ENCODE measurements at regions not wholly inside any gene's neighbourhood (a gene's known extent, or its start where the extent isn't known, plus 50 kb on each side); places are given as distances from the start of the nearest gene placed in this dataset.

DNA sequence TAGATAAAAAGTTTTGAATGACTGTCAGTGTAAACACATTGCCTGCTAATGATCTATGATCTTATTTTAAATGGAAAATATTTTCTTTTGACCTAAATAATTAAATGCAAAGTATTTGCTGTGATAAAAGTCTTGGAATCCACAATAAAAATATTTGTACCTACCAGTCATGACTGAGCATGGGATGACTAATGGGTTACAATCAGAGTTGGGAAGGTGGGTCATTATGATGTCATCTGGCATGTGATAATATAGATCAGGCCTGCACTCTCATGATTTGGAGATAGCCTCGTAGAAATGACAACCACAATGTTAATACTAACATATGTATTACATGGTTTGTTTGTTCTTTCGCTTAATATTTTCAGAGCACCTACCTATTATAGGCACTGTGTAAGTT lies 848.8 kb upstream of the KLHL29 start:
- DNase-seq (ENCODE audit: low read depth in 2 of 2), result no peak
- Histone ChIP-seq H3K4me1 (ENCODE audit: control insufficient read depth, extremely low read depth, insufficient read depth, low read length) (no peaks in the 10 kb centered on the region), H3K27me3 (ENCODE audit: control insufficient read depth, insufficient read depth, low read length) (no peaks in the 10 kb centered on the region), H3K36me3 (ENCODE audit: control insufficient read depth, insufficient read depth, low read length) (no peaks in the 10 kb centered on the region), H3K79me2 (ENCODE audit: control insufficient read depth, insufficient read depth, low read length) (no peaks in the 10 kb centered on the region), H3K9ac (ENCODE audit: insufficient read depth, low read length) (no peak overlapping the region), H2AFZ (ENCODE audit: low read length) (no peak overlapping the region), H4K20me1 (ENCODE audit: control insufficient read depth, extremely low read depth, insufficient read depth, low read length) (no peaks in the 10 kb centered on the region), H3K4me2 (ENCODE audit: extremely low read depth, insufficient read depth, low read length) (no peak overlapping the region), H3K27ac (ENCODE audit: insufficient read depth, low read length) (no peak overlapping the region), H3K9me3 (ENCODE audit: control insufficient read depth, insufficient read depth, low read depth, low read length) (no peaks in the 10 kb centered on the region), H3K4me3 (replicated peaks in 1 of 4; ENCODE audit: control extremely low read depth in 1 of 4, insufficient read depth in 1 of 4, low read depth in 3 of 4, low read length in 4 of 4) (no peak overlapping the region)
- TF ChIP-seq, protein P1, sequence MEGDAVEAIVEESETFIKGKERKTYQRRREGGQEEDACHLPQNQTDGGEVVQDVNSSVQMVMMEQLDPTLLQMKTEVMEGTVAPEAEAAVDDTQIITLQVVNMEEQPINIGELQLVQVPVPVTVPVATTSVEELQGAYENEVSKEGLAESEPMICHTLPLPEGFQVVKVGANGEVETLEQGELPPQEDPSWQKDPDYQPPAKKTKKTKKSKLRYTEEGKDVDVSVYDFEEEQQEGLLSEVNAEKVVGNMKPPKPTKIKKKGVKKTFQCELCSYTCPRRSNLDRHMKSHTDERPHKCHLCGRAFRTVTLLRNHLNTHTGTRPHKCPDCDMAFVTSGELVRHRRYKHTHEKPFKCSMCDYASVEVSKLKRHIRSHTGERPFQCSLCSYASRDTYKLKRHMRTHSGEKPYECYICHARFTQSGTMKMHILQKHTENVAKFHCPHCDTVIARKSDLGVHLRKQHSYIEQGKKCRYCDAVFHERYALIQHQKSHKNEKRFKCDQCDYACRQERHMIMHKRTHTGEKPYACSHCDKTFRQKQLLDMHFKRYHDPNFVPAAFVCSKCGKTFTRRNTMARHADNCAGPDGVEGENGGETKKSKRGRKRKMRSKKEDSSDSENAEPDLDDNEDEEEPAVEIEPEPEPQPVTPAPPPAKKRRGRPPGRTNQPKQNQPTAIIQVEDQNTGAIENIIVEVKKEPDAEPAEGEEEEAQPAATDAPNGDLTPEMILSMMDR (conservative IDR thresholded peaks at IDR 0.05 in 1 of 2, IDR thresholded peaks at IDR 0.05 in 1 of 2; ENCODE audit: low read depth in 1 of 2, low read length in 2 of 2), result no peak
- no peak for TF ChIP-seq EZH2 (IDR thresholded peaks at IDR 0.05; ENCODE audit: low read length, missing control alignments)

DNA sequence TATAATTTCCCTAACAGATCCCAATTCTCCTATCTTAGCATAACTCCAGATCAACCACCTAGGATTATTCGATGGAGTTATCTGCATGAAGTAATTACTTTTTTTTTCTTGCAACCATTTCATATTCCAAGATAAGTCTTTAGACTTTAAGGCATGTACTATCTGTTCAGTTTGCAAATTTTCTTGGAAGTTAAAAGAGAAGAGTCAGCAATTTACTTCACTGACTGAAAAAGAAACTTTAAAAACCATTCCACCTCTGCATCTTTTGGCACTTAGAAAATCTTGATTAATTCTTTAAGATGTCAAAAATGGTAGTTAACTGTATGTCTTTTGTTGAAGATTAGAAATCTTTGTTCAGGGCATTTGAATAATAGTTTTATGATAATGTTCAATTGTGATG lies 830.5 kb upstream of the KLHL29 start:
- H2AFZ ChIP-seq (ENCODE audit: low read length), result no peak overlapping the region
- H3K27me3 ChIP-seq (ENCODE audit: control insufficient read depth, insufficient read depth, low read length), result no peaks in the 10 kb centered on the region
- H3K27ac ChIP-seq (ENCODE audit: insufficient read depth, low read length), result no peak overlapping the region
- H3K4me2 ChIP-seq (ENCODE audit: extremely low read depth, insufficient read depth, low read length), result no peak overlapping the region
- no peaks in the 10 kb centered on the region for H3K4me1 ChIP-seq (ENCODE audit: control insufficient read depth, extremely low read depth, insufficient read depth, low read length)
- no peaks in the 10 kb centered on the region for H3K79me2 ChIP-seq (ENCODE audit: control insufficient read depth, insufficient read depth, low read length)
- H3K9ac ChIP-seq (ENCODE audit: insufficient read depth, low read length), result no peak overlapping the region
- H3K36me3 ChIP-seq (ENCODE audit: control insufficient read depth, insufficient read depth, low read length), result no peaks in the 10 kb centered on the region
- TF ChIP-seq, protein P1 (conservative IDR thresholded peaks at IDR 0.05 in 1 of 2, IDR thresholded peaks at IDR 0.05 in 1 of 2; ENCODE audit: low read depth in 1 of 2, low read length in 2 of 2), result no peak
- TF ChIP-seq EZH2 (IDR thresholded peaks at IDR 0.05; ENCODE audit: low read length, missing control alignments), result no peak
- no peaks in the 10 kb centered on the region for H4K20me1 ChIP-seq (ENCODE audit: control insufficient read depth, extremely low read depth, insufficient read depth, low read length)
- no peak overlapping the region for H3K4me3 ChIP-seq (replicated peaks in 1 of 4; ENCODE audit: control extremely low read depth in 1 of 4, insufficient read depth in 1 of 4, low read depth in 3 of 4, low read length in 4 of 4)
- no peak for DNase-seq (ENCODE audit: low read depth in 2 of 2)
- H3K9me3 ChIP-seq (ENCODE audit: control insufficient read depth, insufficient read depth, low read depth, low read length), result no peaks in the 10 kb centered on the region

DNA sequence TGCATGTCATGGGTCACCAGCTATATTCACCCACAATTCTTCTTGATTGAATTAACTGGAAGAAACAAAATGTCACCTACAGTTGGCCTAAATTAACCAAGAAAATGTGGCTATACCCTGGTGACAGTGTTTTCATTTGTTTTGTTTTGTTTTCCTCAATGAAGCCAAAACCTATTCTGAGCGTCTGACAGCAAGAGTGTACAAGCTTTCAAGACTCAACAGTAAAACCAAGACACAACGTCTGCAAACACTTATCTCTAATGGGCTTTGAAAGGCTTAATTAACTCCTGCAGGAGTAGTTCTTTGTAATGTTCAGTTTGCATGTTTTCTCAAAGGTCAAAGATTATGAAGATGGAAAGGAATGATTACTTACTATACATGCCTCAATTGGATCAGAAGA lies 827.6 kb upstream of the KLHL29 start:
- no peaks in the 10 kb centered on the region for H3K4me1 ChIP-seq (ENCODE audit: control insufficient read depth, extremely low read depth, insufficient read depth, low read length)
- no peaks in the 10 kb centered on the region for H3K9me3 ChIP-seq (ENCODE audit: control insufficient read depth, insufficient read depth, low read depth, low read length)
- no peak overlapping the region for H3K27ac ChIP-seq (ENCODE audit: insufficient read depth, low read length)
- no peaks in the 10 kb centered on the region for H3K27me3 ChIP-seq (ENCODE audit: control insufficient read depth, insufficient read depth, low read length)
- H4K20me1 ChIP-seq (ENCODE audit: control insufficient read depth, extremely low read depth, insufficient read depth, low read length), result no peaks in the 10 kb centered on the region
- H3K79me2 ChIP-seq (ENCODE audit: control insufficient read depth, insufficient read depth, low read length), result no peaks in the 10 kb centered on the region
- TF ChIP-seq, protein P1 (conservative IDR thresholded peaks at IDR 0.05 in 1 of 2, IDR thresholded peaks at IDR 0.05 in 1 of 2; ENCODE audit: low read depth in 1 of 2, low read length in 2 of 2), result no peak
- TF ChIP-seq EZH2 (IDR thresholded peaks at IDR 0.05; ENCODE audit: low read length, missing control alignments), result no peak
- no peak overlapping the region for H3K4me3 ChIP-seq (replicated peaks in 1 of 4; ENCODE audit: control extremely low read depth in 1 of 4, insufficient read depth in 1 of 4, low read depth in 3 of 4, low read length in 4 of 4)
- no peak overlapping the region for H3K4me2 ChIP-seq (ENCODE audit: extremely low read depth, insufficient read depth, low read length)
- H2AFZ ChIP-seq (ENCODE audit: low read length), result no peak overlapping the region
- no peak for DNase-seq (ENCODE audit: low read depth in 2 of 2)
- no peaks in the 10 kb centered on the region for H3K36me3 ChIP-seq (ENCODE audit: control insufficient read depth, insufficient read depth, low read length)
- H3K9ac ChIP-seq (ENCODE audit: insufficient read depth, low read length), result no peak overlapping the region
